PC-3 (cell line): ENCODE measurements at regions not wholly inside any gene's neighbourhood (a gene's known extent, or its start where the extent isn't known, plus 50 kb on each side); places are given as distances from the start of the nearest gene placed in this dataset.

Experiments
- ATAC-seq: fragments of 200-7000 bp; cut with Tn5 transposase; 2 replicates; pipeline ENCODE4 v1.9.1; 2020; ENCODE audit warnings: mild to moderate bottlenecking, moderate library complexity
- BruUV-seq: library from RNA; stranded (reverse); fragments of 400-500 nt; replicated peaks from 2 replicates; lab custom pipeline; 2021; lab: Mats Ljungman, UMichigan
- CTCF ChIA-PET: fragments of 300-600 bp; sonication (Branson Sonifier 250); formaldehyde crosslinking; loops from one replicate; lab custom pipeline; 2022; ENCODE audit warnings: antibody characterized with exemption; lab: Charles Lee
- POLR2A ChIA-PET: fragments of 300-600 bp; sonication (Branson Sonifier 250); formaldehyde crosslinking; loops from one replicate; lab custom pipeline; 2022; ENCODE audit warnings: antibody characterized with exemption; ENCODE audit not compliant: unreplicated experiment; lab: Charles Lee
- DNase-seq: peaks from one replicate; pipeline ENCODE4 v3.0.0-alpha.2; 2015
- H2AFZ ChIP-seq: fragments of 300-600 bp; sonication (generic); 2 replicates; pipeline ENCODE4 v1.6.0; 2016; ENCODE audit warnings: antibody characterized with exemption, low read length
- H3F3A ChIP-seq: fragments of 300-600 bp; sonication (generic); one replicate; pipeline ENCODE4 v1.6.0; 2017; ENCODE audit warnings: antibody characterized with exemption, low read length, control low read depth, mild to moderate bottlenecking; ENCODE audit not compliant: unreplicated experiment
- H3K27ac ChIP-seq: fragments of 300-600 bp; sonication (generic); 2 replicates; pipeline ENCODE4 v1.5.1; 2016; ENCODE audit warnings: mild to moderate bottlenecking, low read length
- H3K27me3 ChIP-seq: fragments of 300-600 bp; sonication (generic); 2 replicates; pipeline ENCODE4 v1.6.1; 2016; ENCODE audit warnings: low read length, mixed read lengths
- H3K36me3 ChIP-seq: fragments of 300-600 bp; sonication (generic); 2 replicates; pipeline ENCODE4 v1.6.1; 2016; ENCODE audit warnings: low read depth, mixed run types, low read length, mixed read lengths
- H3K4me1 ChIP-seq: fragments of 300-600 bp; sonication (generic); 2 replicates; pipeline ENCODE4 v1.5.1; 2016; ENCODE audit warnings: low read length; ENCODE audit not compliant: insufficient read depth
- H3K4me2 ChIP-seq: fragments of 300-600 bp; sonication (generic); 2 replicates; pipeline ENCODE4 v1.6.0; 2016; ENCODE audit warnings: low read length
- H3K4me3 ChIP-seq: fragments of 300-600 bp; sonication (generic); 2 replicates; pipeline ENCODE4 v1.5.1; 2016; ENCODE audit warnings: mild to moderate bottlenecking, low read length, mixed read lengths
- H3K79me2 ChIP-seq: fragments of 300-600 bp; sonication (generic); 2 replicates; pipeline ENCODE4 v1.6.1; 2017; ENCODE audit warnings: low read length, mixed read lengths
- H3K9ac ChIP-seq: fragments of 300-600 bp; sonication (generic); 2 replicates; pipeline ENCODE4 v1.6.0; 2016; ENCODE audit warnings: mild to moderate bottlenecking, low read length
- H3K9me2 ChIP-seq: fragments of 300-600 bp; sonication (generic); replicated peaks from 2 replicates; pipeline ENCODE4 v1.6.1; 2016; ENCODE audit warnings: mixed run types, low read length, mixed read lengths
- H3K9me3 ChIP-seq: fragments of 300-600 bp; sonication (generic); 2 replicates; pipeline ENCODE4 v1.6.1; 2016; ENCODE audit warnings: low read length, mixed read lengths
- H4K20me1 ChIP-seq: fragments of 300-600 bp; sonication (generic); 2 replicates; pipeline ENCODE4 v1.6.1; 2016; ENCODE audit warnings: low read length, mixed read lengths
- CTCF ChIP-seq: fragments of 300-600 bp; sonication (generic); conservative IDR thresholded peaks from 2 replicates; pipeline ENCODE4 v1.5.1; 2017; ENCODE audit warnings: antibody characterized with exemption, low read depth, mild to moderate bottlenecking, low read length
- EZH2 ChIP-seq: fragments of 300-600 bp; sonication (generic); IDR thresholded peaks from one replicate; pipeline ENCODE4 v1.6.1; 2017; ENCODE audit warnings: antibody characterized with exemption, mild to moderate bottlenecking, low read length; ENCODE audit not compliant: unreplicated experiment
- EZH2phosphoT487 ChIP-seq: fragments of 300-600 bp; sonication (generic); IDR thresholded peaks from 2 replicates; pipeline ENCODE4 v1.6.1; 2018; ENCODE audit warnings: mild to moderate bottlenecking, antibody characterized with exemption, low read length, borderline replicate concordance
- intact Hi-C: fragments of 100-400 bp; cut with micrococcal nuclease; formaldehyde crosslinking; loops from 2 replicates; pipeline ENCODE4 v1.9.0; 2023

GRCh38 chr21:16773206-16773605, 739.6 kb upstream of the CXADR start:
- Histone ChIP-seq H3K4me1 (no peaks in the 10 kb centered on the region), H4K20me1 (no peaks in the 10 kb centered on the region), H3K4me3 (no peak overlapping the region), H3K9me2 (no peaks in the 10 kb centered on the region), H3K9me3 (peaks cover 41% of the 10 kb centered on the region), H3K79me2 (no peaks in the 10 kb centered on the region), H3F3A (no peaks in the 10 kb centered on the region), H3K4me2 (no peak overlapping the region), H3K27me3 (no peaks in the 10 kb centered on the region), H3K9ac (no peak overlapping the region), H3K27ac (no peak overlapping the region), H2AFZ (no peak overlapping the region), H3K36me3 (no peaks in the 10 kb centered on the region)
- no peak for DNase-seq
- ChIA-PET POLR2A (no interaction called here), CTCF (no interaction called here)
- no peak for TF ChIP-seq EZH2
- no peak for TF ChIP-seq EZH2phosphoT487
- no peak for TF ChIP-seq CTCF
- no peak for ATAC-seq
- BruUV-seq, result no TSS peak
- intact Hi-C loops, result no loop called here

- ATAC-seq (no peak), DNase-seq (no peak)
- Histone ChIP-seq H3K27ac (no peak overlapping the region), H3K9me2 (no peaks in the 10 kb centered on the region), H3K4me1 (no peaks in the 10 kb centered on the region), H3K4me2 (no peak overlapping the region), H3K36me3 (no peaks in the 10 kb centered on the region), H3K9me3 (peaks cover 32% of the 10 kb centered on the region; the same call in 1 of the 2 replicates), H3K4me3 (no peak overlapping the region), H3K27me3 (no peaks in the 10 kb centered on the region), H3F3A (no peaks in the 10 kb centered on the region), H3K79me2 (no peaks in the 10 kb centered on the region), H4K20me1 (no peaks in the 10 kb centered on the region), H3K9ac (no peak overlapping the region), H2AFZ (no peak overlapping the region)
- intact Hi-C loops, result no loop called here
- CTCF ChIA-PET, result no interaction called here
- TF ChIP-seq CTCF (no peak), EZH2 (no peak)
- BruUV-seq, result no TSS peak
- POLR2A ChIA-PET, result no interaction called here
These were observed 737.8 kb upstream of the CXADR start for GRCh38 chr21:16775076-16775475.

- H3K9ac ChIP-seq, result no peak overlapping the region
- H3K4me1 ChIP-seq, result no peaks in the 10 kb centered on the region
- H3K9me2 ChIP-seq, result no peaks in the 10 kb centered on the region
- no TSS peak for BruUV-seq
- H3K27ac ChIP-seq, result no peak overlapping the region
- H3K27me3 ChIP-seq, result no peaks in the 10 kb centered on the region
- no peak overlapping the region for H3K4me2 ChIP-seq
- ChIA-PET POLR2A (no interaction called here), CTCF (no interaction called here)
- H4K20me1 ChIP-seq, result no peaks in the 10 kb centered on the region
- no peaks in the 10 kb centered on the region for H3K36me3 ChIP-seq
- DNase-seq, result no peak
- H2AFZ ChIP-seq, result no peak overlapping the region
- H3K79me2 ChIP-seq, result no peaks in the 10 kb centered on the region
- intact Hi-C loops, result no loop called here
- no peaks in the 10 kb centered on the region for H3F3A ChIP-seq
- H3K4me3 ChIP-seq, result no peak overlapping the region
- no peak for ATAC-seq
- no peak for TF ChIP-seq EZH2phosphoT487
- peaks cover 28% of the 10 kb centered on the region; the same call in 1 of the 2 replicates for H3K9me3 ChIP-seq
These were observed 735.7 kb upstream of the CXADR start for GRCh38 chr21:16777041-16777720.
